Astrocyte (in vitro differentiated cells and primary cell): ENCODE measurements at regions not wholly inside any gene's neighbourhood (a gene's known extent, or its start where the extent isn't known, plus 50 kb on each side); places are given as distances from the start of the nearest gene placed in this dataset.

Experiments used
- DNase-seq: peaks from one replicate; pipeline ENCODE4 v3.0.0-alpha.2; 2010; ENCODE audit warnings: low read depth
- FAIRE-seq: peaks from 2 replicates; lab custom pipeline; 2011; peaks lifted over from hg19 to GRCh38; lab: Jason Lieb, UNC
- H2AFZ ChIP-seq: 2 replicates; pipeline ENCODE4 v1.6.0; 2012; ENCODE audit warnings: low read depth, low read length, inconsistent platforms
- H3K27ac ChIP-seq: 2 replicates; pipeline ENCODE4 v1.5.1; 2011; ENCODE audit warnings: low read depth, low read length, inconsistent platforms
- H3K27me3 ChIP-seq: 2 replicates; pipeline ENCODE4 v1.6.0; 2011; ENCODE audit warnings: low read length, inconsistent platforms; ENCODE audit not compliant: insufficient read depth
- H3K36me3 ChIP-seq: 2 replicates; pipeline ENCODE4 v1.5.1; 2011; ENCODE audit warnings: low read length, inconsistent platforms; ENCODE audit not compliant: insufficient read depth
- H3K4me1 ChIP-seq: 2 replicates; pipeline ENCODE4 v1.5.1; 2011; ENCODE audit warnings: low read length, inconsistent platforms; ENCODE audit not compliant: insufficient read depth
- H3K4me2 ChIP-seq: 2 replicates; pipeline ENCODE4 v1.6.0; 2012; ENCODE audit warnings: low read length, inconsistent platforms
- H3K4me3 ChIP-seq: 2 replicates; pipeline ENCODE4 v1.5.1; 2011; ENCODE audit warnings: low read depth, mild to moderate bottlenecking, low read length, inconsistent platforms; ENCODE audit not compliant: insufficient read depth
- H3K79me2 ChIP-seq: 2 replicates; pipeline ENCODE4 v1.6.0; 2012; ENCODE audit warnings: mild to moderate bottlenecking, low read length, inconsistent platforms; ENCODE audit not compliant: insufficient read depth
- H3K9ac ChIP-seq: 2 replicates; pipeline ENCODE4 v1.6.0; 2012; ENCODE audit warnings: mild to moderate bottlenecking, low read length, inconsistent platforms
- H3K9me3 ChIP-seq: 2 replicates; pipeline ENCODE4 v1.5.1; 2012; ENCODE audit warnings: low read depth, mild to moderate bottlenecking, low read length, inconsistent platforms; ENCODE audit not compliant: insufficient read depth
- H4K20me1 ChIP-seq: 2 replicates; pipeline ENCODE4 v1.6.0; 2012; ENCODE audit warnings: low read length, inconsistent platforms; ENCODE audit not compliant: insufficient read depth
- H3K27ac Mint-ChIP-seq: one replicate; pipeline ENCODE4 v1.8.0; 2021; ENCODE audit warnings: mild to moderate bottlenecking, mixed read lengths; ENCODE audit not compliant: unreplicated experiment
- H3K27me3 Mint-ChIP-seq: one replicate; pipeline ENCODE4 v1.8.0; 2021; ENCODE audit warnings: low read depth, mixed read lengths; ENCODE audit not compliant: unreplicated experiment
- H3K36me3 Mint-ChIP-seq: one replicate; pipeline ENCODE4 v1.8.0; 2021; ENCODE audit warnings: low read depth, mixed read lengths; ENCODE audit not compliant: unreplicated experiment
- H3K4me1 Mint-ChIP-seq: one replicate; pipeline ENCODE4 v1.8.0; 2021; ENCODE audit warnings: low read depth, mixed read lengths; ENCODE audit not compliant: unreplicated experiment
- H3K4me3 Mint-ChIP-seq: one replicate; pipeline ENCODE4 v1.8.0; 2021; ENCODE audit warnings: mild to moderate bottlenecking, moderate library complexity, mixed read lengths; ENCODE audit not compliant: unreplicated experiment
- H3K9me3 Mint-ChIP-seq: one replicate; pipeline ENCODE4 v1.8.0; 2021; ENCODE audit warnings: mild to moderate bottlenecking, mixed read lengths; ENCODE audit not compliant: unreplicated experiment
- CTCF ChIP-seq: IDR thresholded peaks from 2 replicates; pipeline ENCODE4 v1.5.1; 2011; ENCODE audit warnings: low read depth, mild to moderate bottlenecking, inconsistent platforms, low read length, moderate library complexity; ENCODE audit not compliant: insufficient read depth
- EZH2 ChIP-seq: IDR thresholded peaks from 2 replicates; pipeline ENCODE4 v1.6.1; 2012; ENCODE audit warnings: mild to moderate bottlenecking, low read length, inconsistent platforms; ENCODE audit not compliant: insufficient read depth

- DNase-seq: no peak
- Histone ChIP-seq H3K9me3 (no peaks in the 10 kb centered on the region), H3K27ac (no peak overlapping the region), H3K36me3 (no peaks in the 10 kb centered on the region), H3K9ac (no peak overlapping the region), H3K79me2 (no peaks in the 10 kb centered on the region), H3K4me3 (no peak overlapping the region), H2AFZ (no peak overlapping the region), H3K4me2 (no peak overlapping the region), H4K20me1 (no peaks in the 10 kb centered on the region), H3K27me3 (no peaks in the 10 kb centered on the region), H3K4me1 (no peaks in the 10 kb centered on the region)
- H3K4me3 Mint-ChIP-seq: no peak overlapping the region
- no peaks in the 10 kb centered on the region for H3K27me3 Mint-ChIP-seq
- H3K27ac Mint-ChIP-seq: no peak overlapping the region
- H3K9me3 Mint-ChIP-seq: peaks cover 4% of the 10 kb centered on the region
- no peaks in the 10 kb centered on the region for H3K36me3 Mint-ChIP-seq
- no peak for FAIRE-seq
- TF ChIP-seq EZH2 (no peak), CTCF (no peak)
- no peaks in the 10 kb centered on the region for H3K4me1 Mint-ChIP-seq
Observed at GRCh38 chr11:110951037-110951949, 239.1 kb upstream of the ARHGAP20 start.

- FAIRE-seq (no peak), DNase-seq (peak; percentile 34)
- Mint-ChIP-seq H3K36me3 (no peaks in the 10 kb centered on the region), H3K27me3 (no peaks in the 10 kb centered on the region), H3K27ac (no peak overlapping the region), H3K4me1 (no peaks in the 10 kb centered on the region), H3K4me3 (no peak overlapping the region), H3K9me3 (peaks cover 4% of the 10 kb centered on the region)
- H2AFZ ChIP-seq: no peak overlapping the region
- TF ChIP-seq EZH2 (no peak), CTCF (no peak)
- no peak overlapping the region for H3K4me2 ChIP-seq
- H3K9me3 ChIP-seq: no peaks in the 10 kb centered on the region
- H3K36me3 ChIP-seq: no peaks in the 10 kb centered on the region
- H3K9ac ChIP-seq: no peak overlapping the region
- no peaks in the 10 kb centered on the region for H3K4me1 ChIP-seq
- H3K27me3 ChIP-seq: no peaks in the 10 kb centered on the region
- no peak overlapping the region for H3K27ac ChIP-seq
- H3K4me3 ChIP-seq: no peak overlapping the region
- no peaks in the 10 kb centered on the region for H3K79me2 ChIP-seq
- no peaks in the 10 kb centered on the region for H4K20me1 ChIP-seq
Observed at GRCh38 chr11:110948112-110948511, 235.9 kb upstream of the ARHGAP20 start.

- FAIRE-seq (no peak), DNase-seq (no peak)
- Mint-ChIP-seq H3K27ac (no peak overlapping the region), H3K4me3 (no peak overlapping the region), H3K4me1 (no peaks in the 10 kb centered on the region), H3K9me3 (peaks cover 4% of the 10 kb centered on the region), H3K36me3 (no peaks in the 10 kb centered on the region), H3K27me3 (no peaks in the 10 kb centered on the region)
- Histone ChIP-seq H3K27ac (no peak overlapping the region), H3K36me3 (no peaks in the 10 kb centered on the region), H3K4me2 (no peak overlapping the region), H3K4me1 (no peaks in the 10 kb centered on the region), H3K9me3 (no peaks in the 10 kb centered on the region), H2AFZ (no peak overlapping the region), H3K27me3 (no peaks in the 10 kb centered on the region), H3K9ac (no peak overlapping the region), H4K20me1 (no peaks in the 10 kb centered on the region), H3K4me3 (no peak overlapping the region), H3K79me2 (no peaks in the 10 kb centered on the region)
- TF ChIP-seq CTCF (no peak), EZH2 (no peak)
Observed at GRCh38 chr11:110947096-110947495, 234.9 kb upstream of the ARHGAP20 start.
